OCI-LY3 (cell line): ENCODE measurements at regions not wholly inside any gene's neighbourhood (a gene's known extent, or its start where the extent isn't known, plus 50 kb on each side); places are given as distances from the start of the nearest gene placed in this dataset.

Experiments used
- H2AFZ ChIP-seq: fragments of 200-600, 300-600 bp; shearing (Covaris generic); 2 replicates; pipeline ENCODE4 v1.6.0; 2014; ENCODE audit warnings: antibody characterized with exemption, low read depth, low read length
- H3K27ac ChIP-seq: fragments of 200-600, 300-600 bp; sonication (generic); 2 replicates; pipeline ENCODE4 v1.5.1; 2014; ENCODE audit warnings: mild to moderate bottlenecking, low read length, moderate library complexity, mixed read lengths
- H3K27me3 ChIP-seq: fragments of 200-600, 300-600 bp; sonication (generic); 2 replicates; pipeline ENCODE4 v1.6.1; 2014; ENCODE audit warnings: low read depth, low read length, mixed read lengths
- H3K36me3 ChIP-seq: fragments of 200-600, 300-600 bp; sonication (generic); replicated peaks from 2 replicates; pipeline ENCODE3; 2014; ENCODE audit warnings: low read depth, low read length, mixed read lengths
- H3K4me1 ChIP-seq: fragments of 300-600, 200-600 bp; sonication (generic); 2 replicates; pipeline ENCODE4 v1.6.1; 2014; ENCODE audit warnings: low read length, mixed read lengths
- H3K4me2 ChIP-seq: fragments of 200-600, 300-600 bp; sonication (generic); 2 replicates; pipeline ENCODE4 v1.6.1; 2014; ENCODE audit warnings: low read length, mixed read lengths
- H3K4me3 ChIP-seq: fragments of 300-600, 200-600 bp; sonication (generic); 2 replicates; pipeline ENCODE4 v1.5.1; 2014; ENCODE audit warnings: antibody characterized with exemption, mild to moderate bottlenecking, low read length, moderate library complexity
- H3K79me2 ChIP-seq: fragments of 300-600, 200-600 bp; shearing (Covaris generic); 2 replicates; pipeline ENCODE4 v1.6.1; 2014; ENCODE audit warnings: mild to moderate bottlenecking, low read length, mixed read lengths
- H3K9ac ChIP-seq: fragments of 300-600, 200-600 bp; shearing (Covaris generic); 2 replicates; pipeline ENCODE4 v1.6.0; 2014; ENCODE audit warnings: mild to moderate bottlenecking, low read length, moderate library complexity
- H3K9me3 ChIP-seq: fragments of 200-600, 300-600 bp; shearing (Covaris generic); 2 replicates; pipeline ENCODE4 v1.6.1; 2014; ENCODE audit warnings: low read length, mixed read lengths; ENCODE audit not compliant: insufficient read depth
- H4K20me1 ChIP-seq: fragments of 200-600, 300-600 bp; sonication (generic); 2 replicates; pipeline ENCODE4 v1.6.1; 2016; ENCODE audit warnings: low read length, mixed read lengths; ENCODE audit not compliant: insufficient read depth
- CTCF ChIP-seq: fragments of 200-600, 300-600 bp; sonication (generic); IDR thresholded peaks from 2 replicates; pipeline ENCODE4 v1.5.1; 2014; ENCODE audit warnings: antibody characterized with exemption, low read length, low read depth
- EZH2phosphoT487 ChIP-seq: fragments of 200-600 bp; shearing (Covaris generic); IDR thresholded peaks from 2 replicates; pipeline ENCODE4 v1.6.1; 2018; ENCODE audit warnings: antibody characterized with exemption, mixed run types, low read depth

- H3K4me1 ChIP-seq, result no peaks in the 10 kb centered on the region
- no peak overlapping the region for H3K4me2 ChIP-seq
- no peak overlapping the region for H3K27ac ChIP-seq
- H3K9ac ChIP-seq, result no peak overlapping the region
- H3K79me2 ChIP-seq, result no peaks in the 10 kb centered on the region
- TF ChIP-seq EZH2phosphoT487 (no peak), CTCF (no peak)
- H3K27me3 ChIP-seq, result no peaks in the 10 kb centered on the region
- no peaks in the 10 kb centered on the region for H3K36me3 ChIP-seq
- no peak overlapping the region for H3K4me3 ChIP-seq
- H3K9me3 ChIP-seq, result no peaks in the 10 kb centered on the region
- H4K20me1 ChIP-seq, result no peaks in the 10 kb centered on the region
- no peak overlapping the region for H2AFZ ChIP-seq
These were observed 628.3 kb upstream of the PFKP start for GRCh38 chr10:2439000-2439399.

DNA sequence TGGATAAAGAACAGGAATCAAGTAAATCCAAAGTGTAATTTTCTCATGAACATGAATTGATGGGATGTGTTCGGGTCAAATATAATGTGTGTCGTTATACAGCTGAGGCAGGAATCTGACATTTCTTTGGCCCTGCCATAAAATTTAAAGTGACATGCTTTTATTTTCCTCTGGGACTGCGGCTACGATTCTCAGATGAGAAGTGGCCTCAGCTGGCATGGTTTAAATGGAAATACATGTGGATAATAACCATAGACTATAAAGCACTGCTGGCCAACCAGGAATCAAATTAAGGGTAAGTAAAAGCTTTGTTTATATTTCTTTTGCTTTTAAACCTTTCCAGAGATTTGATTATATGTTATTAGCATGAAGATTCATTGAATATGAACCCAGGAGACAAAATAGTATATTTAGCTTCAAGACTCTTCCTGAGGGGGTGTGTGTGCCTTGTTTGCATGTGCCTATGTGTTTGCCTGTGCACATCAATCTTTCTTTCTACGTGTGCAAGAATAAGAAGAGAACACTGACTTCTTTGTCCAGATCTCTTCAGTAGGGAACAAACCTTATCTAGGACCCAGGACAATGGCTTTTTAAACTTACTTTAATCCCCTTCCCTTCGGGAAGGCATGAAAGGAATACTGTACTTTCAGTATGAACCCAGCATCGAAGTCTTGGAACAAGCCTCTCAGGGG, 629.0 kb upstream of the PFKP start:
- Histone ChIP-seq H3K36me3 (no peaks in the 10 kb centered on the region), H4K20me1 (no peaks in the 10 kb centered on the region), H3K9ac (no peak overlapping the region), H3K4me1 (no peaks in the 10 kb centered on the region), H3K9me3 (no peaks in the 10 kb centered on the region), H3K4me3 (no peak overlapping the region), H3K4me2 (no peak overlapping the region), H3K27ac (no peak overlapping the region), H3K79me2 (no peaks in the 10 kb centered on the region), H2AFZ (no peak overlapping the region), H3K27me3 (no peaks in the 10 kb centered on the region)
- no peak for TF ChIP-seq EZH2phosphoT487
- TF ChIP-seq CTCF, result no peak

GRCh38 chr10:2436933-2437332, 630.4 kb upstream of the PFKP start:
- Histone ChIP-seq H3K27ac (no peak overlapping the region), H3K4me1 (no peaks in the 10 kb centered on the region), H3K27me3 (no peaks in the 10 kb centered on the region), H3K4me2 (no peak overlapping the region), H3K9me3 (no peaks in the 10 kb centered on the region), H4K20me1 (no peaks in the 10 kb centered on the region), H3K79me2 (no peaks in the 10 kb centered on the region), H3K36me3 (no peaks in the 10 kb centered on the region), H3K9ac (no peak overlapping the region), H2AFZ (no peak overlapping the region), H3K4me3 (no peak overlapping the region)
- no peak for TF ChIP-seq CTCF
- no peak for TF ChIP-seq EZH2phosphoT487

DNA sequence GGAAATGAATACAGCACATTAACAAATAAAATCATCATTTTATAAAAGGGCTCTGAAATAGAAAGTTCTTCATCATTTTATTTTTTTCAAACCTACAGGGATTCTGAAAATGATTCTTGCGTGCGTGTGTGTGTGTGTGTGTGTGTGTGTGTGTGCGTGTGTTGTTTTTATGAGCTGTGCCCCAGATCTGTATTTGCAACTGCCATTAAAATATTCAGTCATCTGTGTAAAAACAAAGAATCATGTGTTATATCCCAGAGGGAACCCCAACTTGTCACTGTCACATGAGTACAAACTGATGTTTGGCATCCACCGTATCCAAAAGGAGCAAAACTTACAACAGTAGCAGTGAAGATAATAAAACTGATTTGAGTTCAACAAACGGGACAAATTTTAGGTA, 635.4 kb upstream of the PFKP start:
- Histone ChIP-seq H3K27ac (no peak overlapping the region), H3K79me2 (no peaks in the 10 kb centered on the region), H3K27me3 (no peaks in the 10 kb centered on the region), H4K20me1 (no peaks in the 10 kb centered on the region), H3K9me3 (no peaks in the 10 kb centered on the region), H3K4me3 (no peak overlapping the region), H3K9ac (no peak overlapping the region), H3K4me1 (no peaks in the 10 kb centered on the region), H3K36me3 (no peaks in the 10 kb centered on the region), H3K4me2 (no peak overlapping the region), H2AFZ (no peak overlapping the region)
- TF ChIP-seq CTCF, result no peak
- no peak for TF ChIP-seq EZH2phosphoT487
